Activated B cell treated with CpG ODN at 0.5 μM for 24 hours (primary cell): ENCODE measurements at regions not wholly inside any gene's neighbourhood (a gene's known extent, or its start where the extent isn't known, plus 50 kb on each side); places are given as distances from the start of the nearest gene placed in this dataset.

Experiments
- ATAC-seq: fragments of 200-7000 bp; cut with Tn5 transposase; one replicate; pipeline ENCODE4 v1.10.0; 2021; ENCODE audit warnings: low read depth, mild to moderate bottlenecking, moderate library complexity
- CTCF ChIA-PET: fragments of 350-600 bp; sonication (Branson Sonifier 250); formaldehyde crosslinking; loops from one replicate; lab custom pipeline; 2021; ENCODE audit warnings: antibody characterized with exemption; lab: Charles Lee
- POLR2A ChIA-PET: fragments of 350-600 bp; sonication (Branson Sonifier 250); formaldehyde crosslinking; loops from one replicate; lab custom pipeline; 2021; ENCODE audit warnings: antibody characterized with exemption; lab: Charles Lee
- DNase-seq: peaks from one replicate; pipeline ENCODE4 v3.0.0; 2022
- H3K27ac Mint-ChIP-seq: one replicate; pipeline ENCODE4 v1.8.0; 2020; ENCODE audit warnings: mixed read lengths
- H3K27me3 Mint-ChIP-seq: one replicate; pipeline ENCODE4 v1.8.0; 2021; ENCODE audit warnings: mixed read lengths
- H3K36me3 Mint-ChIP-seq: one replicate; pipeline ENCODE4 v1.8.0; 2021; ENCODE audit warnings: low read depth, mixed read lengths
- H3K4me1 Mint-ChIP-seq: one replicate; pipeline ENCODE4 v1.8.0; 2021; ENCODE audit warnings: mixed read lengths
- H3K4me3 Mint-ChIP-seq: one replicate; pipeline ENCODE4 v1.8.0; 2020; ENCODE audit warnings: mild to moderate bottlenecking, mixed read lengths
- H3K9me3 Mint-ChIP-seq: one replicate; pipeline ENCODE4 v1.8.0; 2020; ENCODE audit warnings: mixed read lengths
- CTCF ChIP-seq: fragments of 200-600 bp; IDR thresholded peaks from one replicate; pipeline ENCODE4 v1.8.0; 2022; ENCODE audit warnings: antibody characterized with exemption, mild to moderate bottlenecking
- intact Hi-C: fragments of 100-400 bp; cut with micrococcal nuclease; formaldehyde crosslinking; loops from one replicate; pipeline ENCODE4 v1.15.1; 2024

DNA sequence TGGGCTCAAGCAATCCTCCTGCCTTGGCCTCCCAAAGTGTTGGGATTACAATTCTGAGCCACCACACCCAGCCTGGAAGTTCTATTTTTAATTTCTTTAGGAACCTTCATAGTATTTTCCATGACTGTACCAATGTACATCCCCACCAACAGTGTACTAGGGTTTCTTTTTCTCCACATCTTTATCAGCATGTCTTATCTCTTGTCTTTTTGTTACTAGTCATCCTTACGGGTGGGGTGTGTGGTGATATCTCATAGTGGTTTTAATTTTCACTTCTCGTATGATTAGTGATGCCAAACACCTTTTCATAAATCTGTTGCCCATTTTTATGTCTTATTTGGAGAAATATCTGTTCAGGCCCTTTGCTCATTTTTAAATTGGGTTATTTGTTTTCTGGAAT, 123.0 kb upstream of the MEF2C start:
- no peak overlapping the region for H3K27ac Mint-ChIP-seq
- DNase-seq (no peak), ATAC-seq (no peak)
- H3K4me1 Mint-ChIP-seq, result no peaks in the 10 kb centered on the region
- CTCF ChIA-PET, result no interaction called here
- TF ChIP-seq CTCF, result no peak
- no peaks in the 10 kb centered on the region for H3K9me3 Mint-ChIP-seq
- intact Hi-C loops, result no loop called here
- H3K27me3 Mint-ChIP-seq, result no peaks in the 10 kb centered on the region
- no peak overlapping the region for H3K4me3 Mint-ChIP-seq
- POLR2A ChIA-PET, result no interaction called here
- peaks cover 8% of the 10 kb centered on the region for H3K36me3 Mint-ChIP-seq

GRCh38 chr5:89004379-89004778, 121.4 kb upstream of the MEF2C start:
- Mint-ChIP-seq H3K4me3 (no peak overlapping the region), H3K27ac (no peak overlapping the region), H3K27me3 (no peaks in the 10 kb centered on the region), H3K9me3 (no peaks in the 10 kb centered on the region), H3K36me3 (peaks cover 8% of the 10 kb centered on the region), H3K4me1 (no peaks in the 10 kb centered on the region)
- CTCF ChIA-PET, result no interaction called here
- DNase-seq, result no peak
- no peak for ATAC-seq
- intact Hi-C loops, result no loop called here
- no peak for TF ChIP-seq CTCF
- POLR2A ChIA-PET, result no interaction called here

GRCh38 chr5:89003563-89004036, 120.6 kb upstream of the MEF2C start:
- H3K9me3 Mint-ChIP-seq, result no peaks in the 10 kb centered on the region
- POLR2A ChIA-PET, result no interaction called here
- no peak for TF ChIP-seq CTCF
- no peak overlapping the region for H3K27ac Mint-ChIP-seq
- intact Hi-C loops, result no loop called here
- ATAC-seq, result no peak
- CTCF ChIA-PET, result no interaction called here
- H3K27me3 Mint-ChIP-seq, result no peaks in the 10 kb centered on the region
- no peaks in the 10 kb centered on the region for H3K4me1 Mint-ChIP-seq
- peaks cover 8% of the 10 kb centered on the region for H3K36me3 Mint-ChIP-seq
- DNase-seq, result no peak
- no peak overlapping the region for H3K4me3 Mint-ChIP-seq

DNA sequence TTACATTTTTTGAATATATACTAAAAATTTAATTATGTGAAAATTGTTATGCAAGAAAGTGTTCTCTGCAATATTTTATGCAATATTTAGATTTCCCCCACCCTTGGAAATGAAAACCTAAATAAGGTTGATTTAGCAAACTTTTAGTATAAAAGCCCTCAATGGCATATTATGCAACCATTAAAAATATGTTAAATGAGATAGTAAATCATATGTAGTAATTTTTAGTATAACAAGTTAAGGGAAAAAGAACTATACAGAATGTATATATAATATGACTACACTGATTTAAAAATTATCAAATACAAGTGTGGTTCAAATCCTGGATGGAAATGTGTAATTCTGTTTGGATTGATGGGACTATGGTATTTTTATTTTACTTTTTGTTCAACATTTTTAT, 116.9 kb upstream of the MEF2C start:
- Mint-ChIP-seq H3K4me1 (no peaks in the 10 kb centered on the region), H3K4me3 (no peak overlapping the region), H3K27me3 (no peaks in the 10 kb centered on the region), H3K9me3 (no peaks in the 10 kb centered on the region), H3K36me3 (peaks cover 8% of the 10 kb centered on the region), H3K27ac (no peak overlapping the region)
- no peak for TF ChIP-seq CTCF
- no peak for DNase-seq
- intact Hi-C loops, result no loop called here
- POLR2A ChIA-PET, result no interaction called here
- CTCF ChIA-PET, result no interaction called here
- ATAC-seq, result no peak

DNA sequence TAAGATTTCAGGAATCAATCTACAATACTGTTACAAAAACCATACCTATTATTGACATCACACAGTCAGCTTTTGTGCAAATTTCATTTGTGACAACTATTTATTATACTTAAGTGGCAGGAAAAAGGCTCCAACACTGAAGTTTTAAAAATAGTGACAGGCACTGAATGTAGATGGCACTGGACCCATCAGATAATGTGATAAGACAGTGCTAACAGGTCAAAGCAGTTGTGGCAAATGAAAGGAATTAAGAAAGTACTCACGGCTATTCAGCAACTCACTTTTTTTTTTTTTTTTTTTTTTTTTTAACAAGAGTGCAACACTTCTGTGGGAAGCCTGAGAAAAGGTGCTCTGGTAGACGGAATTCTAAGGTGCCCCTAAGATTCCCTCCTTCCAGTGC, 115.0 kb upstream of the MEF2C start:
- H3K4me3 Mint-ChIP-seq, result no peak overlapping the region
- TF ChIP-seq CTCF, result no peak
- peaks cover 9% of the 10 kb centered on the region for H3K36me3 Mint-ChIP-seq
- ATAC-seq (no peak), DNase-seq (no peak)
- no peaks in the 10 kb centered on the region for H3K27me3 Mint-ChIP-seq
- ChIA-PET POLR2A (no interaction called here), CTCF (no interaction called here)
- H3K4me1 Mint-ChIP-seq, result no peaks in the 10 kb centered on the region
- no peaks in the 10 kb centered on the region for H3K9me3 Mint-ChIP-seq
- H3K27ac Mint-ChIP-seq, result no peak overlapping the region
- intact Hi-C loops, result no loop called here
